ENCODE measurements at regions not wholly inside any gene's neighbourhood (a gene's known extent, or its start where the extent isn't known, plus 50 kb on each side); places are given as distances from the start of the nearest gene placed in this dataset.

DNA sequence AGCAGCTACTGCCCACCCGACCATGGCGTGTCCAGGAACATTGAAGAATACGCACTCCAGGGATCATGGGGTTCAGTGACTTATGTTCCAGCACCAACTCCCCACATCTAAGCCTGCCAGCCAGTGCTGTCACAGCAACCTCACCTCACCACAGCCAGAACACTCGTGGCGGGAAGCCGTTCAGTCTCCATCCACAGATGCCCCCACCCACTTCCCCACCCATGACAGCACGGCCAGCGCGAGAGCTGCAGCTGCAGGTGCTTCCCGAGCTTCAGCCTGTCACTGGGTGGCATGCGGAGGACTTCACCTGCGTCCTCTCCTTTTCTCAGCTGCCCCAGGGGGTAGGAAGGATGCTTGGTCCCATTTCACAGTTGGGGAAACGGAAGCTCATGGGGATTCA is 50.3 kb downstream of the RBFOX3 start:
- no peaks in the 10 kb centered on the region for H3K4me1 Mint-ChIP-seq
- TF ChIP-seq, protein P1, sequence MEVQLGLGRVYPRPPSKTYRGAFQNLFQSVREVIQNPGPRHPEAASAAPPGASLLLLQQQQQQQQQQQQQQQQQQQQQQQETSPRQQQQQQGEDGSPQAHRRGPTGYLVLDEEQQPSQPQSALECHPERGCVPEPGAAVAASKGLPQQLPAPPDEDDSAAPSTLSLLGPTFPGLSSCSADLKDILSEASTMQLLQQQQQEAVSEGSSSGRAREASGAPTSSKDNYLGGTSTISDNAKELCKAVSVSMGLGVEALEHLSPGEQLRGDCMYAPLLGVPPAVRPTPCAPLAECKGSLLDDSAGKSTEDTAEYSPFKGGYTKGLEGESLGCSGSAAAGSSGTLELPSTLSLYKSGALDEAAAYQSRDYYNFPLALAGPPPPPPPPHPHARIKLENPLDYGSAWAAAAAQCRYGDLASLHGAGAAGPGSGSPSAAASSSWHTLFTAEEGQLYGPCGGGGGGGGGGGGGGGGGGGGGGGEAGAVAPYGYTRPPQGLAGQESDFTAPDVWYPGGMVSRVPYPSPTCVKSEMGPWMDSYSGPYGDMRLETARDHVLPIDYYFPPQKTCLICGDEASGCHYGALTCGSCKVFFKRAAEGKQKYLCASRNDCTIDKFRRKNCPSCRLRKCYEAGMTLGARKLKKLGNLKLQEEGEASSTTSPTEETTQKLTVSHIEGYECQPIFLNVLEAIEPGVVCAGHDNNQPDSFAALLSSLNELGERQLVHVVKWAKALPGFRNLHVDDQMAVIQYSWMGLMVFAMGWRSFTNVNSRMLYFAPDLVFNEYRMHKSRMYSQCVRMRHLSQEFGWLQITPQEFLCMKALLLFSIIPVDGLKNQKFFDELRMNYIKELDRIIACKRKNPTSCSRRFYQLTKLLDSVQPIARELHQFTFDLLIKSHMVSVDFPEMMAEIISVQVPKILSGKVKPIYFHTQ (CRISPR knock-in tag; IDR thresholded peaks at IDR 0.05) = no peak
- TF ChIP-seq FOXK1 (CRISPR knock-in tag; IDR thresholded peaks at IDR 0.05) = no peak
- TF ChIP-seq FOXJ3 (CRISPR knock-in tag; IDR thresholded peaks at IDR 0.05; ENCODE audit: borderline replicate concordance) = no peak
- no peak for TF ChIP-seq ZNF423 (CRISPR knock-in tag; IDR thresholded peaks at IDR 0.05)
- no peak for TF ChIP-seq ATF6 (CRISPR knock-in tag; IDR thresholded peaks at IDR 0.05)
- TF ChIP-seq, protein P2, sequence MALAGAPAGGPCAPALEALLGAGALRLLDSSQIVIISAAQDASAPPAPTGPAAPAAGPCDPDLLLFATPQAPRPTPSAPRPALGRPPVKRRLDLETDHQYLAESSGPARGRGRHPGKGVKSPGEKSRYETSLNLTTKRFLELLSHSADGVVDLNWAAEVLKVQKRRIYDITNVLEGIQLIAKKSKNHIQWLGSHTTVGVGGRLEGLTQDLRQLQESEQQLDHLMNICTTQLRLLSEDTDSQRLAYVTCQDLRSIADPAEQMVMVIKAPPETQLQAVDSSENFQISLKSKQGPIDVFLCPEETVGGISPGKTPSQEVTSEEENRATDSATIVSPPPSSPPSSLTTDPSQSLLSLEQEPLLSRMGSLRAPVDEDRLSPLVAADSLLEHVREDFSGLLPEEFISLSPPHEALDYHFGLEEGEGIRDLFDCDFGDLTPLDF (CRISPR knock-in tag; IDR thresholded peaks at IDR 0.05) = no peak
- TF ChIP-seq ZNF416 (CRISPR knock-in tag; IDR thresholded peaks at IDR 0.05) = no peak
- TF ChIP-seq NR1H2 (CRISPR knock-in tag; IDR thresholded peaks at IDR 0.05) = no peak
- no peak for TF ChIP-seq CDX4 (CRISPR knock-in tag; IDR thresholded peaks at IDR 0.05; ENCODE audit: borderline replicate concordance)
- TF ChIP-seq ERG (CRISPR knock-in tag; IDR thresholded peaks at IDR 0.05) = no peak
- H3K36me3 Mint-ChIP-seq = peaks cover 1% of the 10 kb centered on the region; the same call in 1 of the 2 replicates
- DNase-seq (ENCODE audit: low spot score) (no peak), ATAC-seq (no peak)
- CTCF ChIA-PET = interaction anchor here (1.3 kb wide), 1 partner anchor 98 kb away, joined by 3 read pairs; no protein-coding TSS in a partner anchor
- H3K4me3 Mint-ChIP-seq = no peak overlapping the region
- no peak overlapping the region for H3K27ac Mint-ChIP-seq
- peaks cover 4% of the 10 kb centered on the region for H3K9me3 Mint-ChIP-seq
- POLR2A ChIA-PET = no interaction called here
- H3K27me3 Mint-ChIP-seq (ENCODE audit: low read depth) = no peaks in the 10 kb centered on the region

- no peak overlapping the region for H3K4me3 Mint-ChIP-seq
- H3K27ac Mint-ChIP-seq = no peak overlapping the region
- POLR2A ChIA-PET = no interaction called here
These were observed 51.6 kb downstream of the RBFOX3 start for GRCh38 chr17:79559111-79559887.

More at GRCh38 chr17:79559111-79559887, 51.6 kb downstream of the RBFOX3 start:
- CTCF ChIA-PET = no interaction called here
- Mint-ChIP-seq H3K27me3 (ENCODE audit: low read depth) (no peaks in the 10 kb centered on the region), H3K4me1 (no peaks in the 10 kb centered on the region), H3K9me3 (peaks cover 14% of the 10 kb centered on the region), H3K36me3 (peaks cover 3% of the 10 kb centered on the region; the same call in 1 of the 2 replicates)
- no peak for DNase-seq (ENCODE audit: low spot score)
- no peak for ATAC-seq
- TF ChIP-seq ZNF396 (CRISPR knock-in tag; IDR thresholded peaks at IDR 0.05; ENCODE audit: borderline replicate concordance) = no peak
- TF ChIP-seq, protein P2 (CRISPR knock-in tag; IDR thresholded peaks at IDR 0.05) = no peak
- TF ChIP-seq FOXK1 (CRISPR knock-in tag; IDR thresholded peaks at IDR 0.05) = no peak
- no peak for TF ChIP-seq TEAD4 (CRISPR knock-in tag; IDR thresholded peaks at IDR 0.05)
- no peak for TF ChIP-seq CREB1 (CRISPR knock-in tag; IDR thresholded peaks at IDR 0.05)
- TF ChIP-seq NFYB (CRISPR knock-in tag; conservative IDR thresholded peaks at IDR 0.05; ENCODE audit: low read depth) = no peak
- no peak for TF ChIP-seq SOX15 (CRISPR knock-in tag; IDR thresholded peaks at IDR 0.05)
- TF ChIP-seq STAT6 (CRISPR knock-in tag; conservative IDR thresholded peaks at IDR 0.05; ENCODE audit: low read depth) = no peak
- TF ChIP-seq, protein P3, sequence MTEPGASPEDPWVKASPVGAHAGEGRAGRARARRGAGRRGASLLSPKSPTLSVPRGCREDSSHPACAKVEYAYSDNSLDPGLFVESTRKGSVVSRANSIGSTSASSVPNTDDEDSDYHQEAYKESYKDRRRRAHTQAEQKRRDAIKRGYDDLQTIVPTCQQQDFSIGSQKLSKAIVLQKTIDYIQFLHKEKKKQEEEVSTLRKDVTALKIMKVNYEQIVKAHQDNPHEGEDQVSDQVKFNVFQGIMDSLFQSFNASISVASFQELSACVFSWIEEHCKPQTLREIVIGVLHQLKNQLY (CRISPR knock-in tag; IDR thresholded peaks at IDR 0.05) = no peak

Measured in WTC11 (cell line).